ENCODE measurements at regions not wholly inside any gene's neighbourhood (a gene's known extent, or its start where the extent isn't known, plus 50 kb on each side); places are given as distances from the start of the nearest gene placed in this dataset.
"Not testable (repeated sequence)": the region's sequence is repeated elsewhere in the genome, so short reads cannot be mapped to it uniquely, and the experiment has no call there.

- no peak for DNase-seq
Observed at GRCh38 chr3:198096015-198096414, 136.0 kb downstream of the LMLN start.

GRCh38 chr3:198097048-198097447 lies 137.0 kb downstream of the LMLN start:
- no peak for DNase-seq

- not testable (repeated sequence) for DNase-seq
Observed at GRCh38 chr3:198098661-198099081, 138.7 kb downstream of the LMLN start.

- not testable (repeated sequence) for DNase-seq
Observed at GRCh38 chr3:198103070-198103469, 143.1 kb downstream of the LMLN start.

GRCh38 chr3:198106265-198106664 lies 146.2 kb downstream of the LMLN start:
- DNase-seq, result no peak

- DNase-seq, result no peak
Observed at GRCh38 chr3:198107840-198108734, 148.1 kb downstream of the LMLN start.

- DNase-seq, result no peak
Observed at GRCh38 chr3:198109883-198110282, 149.9 kb downstream of the LMLN start.

- DNase-seq, result no peak
Observed at GRCh38 chr3:198112031-198112430, 152.0 kb downstream of the LMLN start.

- no peak for DNase-seq
Observed at GRCh38 chr3:198113206-198114053, 153.4 kb downstream of the LMLN start.

GRCh38 chr3:198114516-198114915 lies 154.5 kb downstream of the LMLN start:
- not testable (repeated sequence) for DNase-seq

GRCh38 chr3:198122184-198122583 lies 162.2 kb downstream of the LMLN start:
- not testable (repeated sequence) for DNase-seq

- DNase-seq, result not testable (repeated sequence)
Observed at GRCh38 chr3:198137038-198137835, 177.2 kb downstream of the LMLN start.

GRCh38 chr3:198138205-198138604 lies 178.2 kb downstream of the LMLN start:
- not testable (repeated sequence) for DNase-seq

GRCh38 chr3:198139037-198139436 lies 179.0 kb downstream of the LMLN start:
- not testable (repeated sequence) for DNase-seq

GRCh38 chr3:198139513-198140167 lies 179.6 kb downstream of the LMLN start:
- not testable (repeated sequence) for DNase-seq

- not testable (repeated sequence) for DNase-seq
Observed at GRCh38 chr3:198143300-198144137, 183.5 kb downstream of the LMLN start.

GRCh38 chr3:198145231-198145784 lies 185.3 kb downstream of the LMLN start:
- not testable (repeated sequence) for DNase-seq

GRCh38 chr3:198146070-198146469 lies 186.1 kb downstream of the LMLN start:
- DNase-seq, result not testable (repeated sequence)

- DNase-seq, result not testable (repeated sequence)
Observed at GRCh38 chr3:198146559-198147164, 186.6 kb downstream of the LMLN start.

GRCh38 chr3:198147213-198147612 lies 187.2 kb downstream of the LMLN start:
- DNase-seq, result not testable (repeated sequence)

Measured in activated gamma-delta T cell treated with Interleukin-2 at 50 U/mL for 16 hours (primary cell).